GM13976 (cell line): ENCODE measurements at regions not wholly inside any gene's neighbourhood (a gene's known extent, or its start where the extent isn't known, plus 50 kb on each side); places are given as distances from the start of the nearest gene placed in this dataset.

Experiments
- DNase-seq: peaks from one replicate; pipeline ENCODE4 v3.0.0; 2012; ENCODE audit warnings: low spot score
- CTCF ChIP-seq: IDR thresholded peaks from 2 replicates; pipeline ENCODE4 v1.5.1; 2012; ENCODE audit warnings: borderline replicate concordance, mild to moderate bottlenecking; ENCODE audit not compliant: insufficient read depth; ENCODE audit errors: extremely low read depth, missing control alignments, control extremely low read depth
- in situ Hi-C: fragments of 300-500 bp; cut with MboI; formaldehyde crosslinking; loops from one replicate; pipeline ENCODE4 v1.12.0; 2022; ENCODE audit warnings: low sequenced_read_pairs, mixed read lengths, inconsistent platforms; ENCODE audit not compliant: unreplicated experiment

- TF ChIP-seq CTCF = no peak
- in situ Hi-C loops = no loop called here
- DNase-seq = no peak
Observed at GRCh38 chr2:65782996-65783650, 350.7 kb upstream of the SPRED2 start.

GRCh38 chr2:65782186-65782585, 349.8 kb upstream of the SPRED2 start:
- no peak for TF ChIP-seq CTCF
- DNase-seq = no peak
- in situ Hi-C loops = no loop called here

GRCh38 chr2:65781756-65782155, 349.4 kb upstream of the SPRED2 start:
- no peak for TF ChIP-seq CTCF
- in situ Hi-C loops = no loop called here
- no peak for DNase-seq

- TF ChIP-seq CTCF = no peak
- in situ Hi-C loops = no loop called here
- DNase-seq = no peak
Observed at GRCh38 chr2:65779021-65779420, 346.6 kb upstream of the SPRED2 start.

- in situ Hi-C loops = no loop called here
- no peak for DNase-seq
- TF ChIP-seq CTCF = no peak
Observed at GRCh38 chr2:65778137-65778536, 345.7 kb upstream of the SPRED2 start.

- no peak for DNase-seq
- in situ Hi-C loops = no loop called here
- no peak for TF ChIP-seq CTCF
Observed at GRCh38 chr2:65775839-65776238, 343.4 kb upstream of the SPRED2 start.
